ENCODE measurements at regions not wholly inside any gene's neighbourhood (a gene's known extent, or its start where the extent isn't known, plus 50 kb on each side); places are given as distances from the start of the nearest gene placed in this dataset.

GRCh38 chr5:63323926-63324325 lies 638.3 kb downstream of the HTR1A start:
- no peak for DNase-seq (ENCODE audit: low spot score)
- no peak for TF ChIP-seq CTCF (conservative IDR thresholded peaks at IDR 0.05; ENCODE audit: low read depth)
- ChIA-PET CTCF (interaction anchor here (1.2 kb wide), 1 partner anchor 30 kb away, joined by 3 read pairs; no protein-coding TSS in a partner anchor), POLR2A (ENCODE audit: low non-redundant PET) (no interaction called here)
- H3K27ac ChIP-seq, result no peak overlapping the region

GRCh38 chr5:63314551-63314950 lies 647.7 kb downstream of the HTR1A start:
- no peak for TF ChIP-seq CTCF (conservative IDR thresholded peaks at IDR 0.05; ENCODE audit: low read depth)
- CTCF ChIA-PET, result interaction anchor here (0.6 to 0.7 kb wide), 2 partner anchors 17 to 69 kb away, joined by 4 read pairs; no protein-coding TSS in a partner anchor
- DNase-seq (ENCODE audit: low spot score), result no peak
- POLR2A ChIA-PET (ENCODE audit: low non-redundant PET), result no interaction called here
- H3K27ac ChIP-seq, result no peak overlapping the region

GRCh38 chr5:63310644-63311043 lies 651.6 kb downstream of the HTR1A start:
- ChIA-PET POLR2A (ENCODE audit: low non-redundant PET) (no interaction called here), CTCF (interaction anchor here (0.7 kb wide), 1 partner anchor 327 kb away, joined by 3 read pairs; no protein-coding TSS in a partner anchor)
- no peak for TF ChIP-seq CTCF (conservative IDR thresholded peaks at IDR 0.05; ENCODE audit: low read depth)
- no peak overlapping the region for H3K27ac ChIP-seq
- no peak for DNase-seq (ENCODE audit: low spot score)

GRCh38 chr5:63306909-63307308 lies 655.3 kb downstream of the HTR1A start:
- no peak for DNase-seq (ENCODE audit: low spot score)
- TF ChIP-seq CTCF (conservative IDR thresholded peaks at IDR 0.05; ENCODE audit: low read depth), result no peak
- POLR2A ChIA-PET (ENCODE audit: low non-redundant PET), result no interaction called here
- CTCF ChIA-PET, result no interaction called here
- no peak overlapping the region for H3K27ac ChIP-seq

GRCh38 chr5:63293317-63293716 lies 668.9 kb downstream of the HTR1A start:
- ChIA-PET POLR2A (ENCODE audit: low non-redundant PET) (no interaction called here), CTCF (interaction anchor here (0.6 kb wide), 1 partner anchor 412 kb away, joined by 3 read pairs; no protein-coding TSS in a partner anchor)
- TF ChIP-seq CTCF (conservative IDR thresholded peaks at IDR 0.05; ENCODE audit: low read depth), result no peak

GRCh38 chr5:63286724-63287123 lies 675.5 kb downstream of the HTR1A start:
- POLR2A ChIA-PET (ENCODE audit: low non-redundant PET), result no interaction called here
- H3K27ac ChIP-seq, result no peak overlapping the region
- DNase-seq (ENCODE audit: low spot score), result no peak
- TF ChIP-seq CTCF (conservative IDR thresholded peaks at IDR 0.05; ENCODE audit: low read depth), result no peak
- CTCF ChIA-PET, result no interaction called here

More at GRCh38 chr5:63293317-63293716, 668.9 kb downstream of the HTR1A start:
- DNase-seq (ENCODE audit: low spot score), result no peak
- no peak overlapping the region for H3K27ac ChIP-seq

All from RWPE1 (cell line).